Neural progenitor cell (in vitro differentiated cells): ENCODE measurements at regions not wholly inside any gene's neighbourhood (a gene's known extent, or its start where the extent isn't known, plus 50 kb on each side); places are given as distances from the start of the nearest gene placed in this dataset.
"Not testable (repeated sequence)": the region's sequence is repeated elsewhere in the genome, so short reads cannot be mapped to it uniquely, and the experiment has no call there.

Experiments used
- CTCF ChIP-seq: fragments of 200-600 bp; sonication (generic); IDR thresholded peaks from 2 replicates; pipeline ENCODE4 v1.5.1; 2017; ENCODE audit warnings: antibody characterized with exemption, mild to moderate bottlenecking
- EZH2 ChIP-seq: fragments of 200-600 bp; sonication (generic); IDR thresholded peaks from 2 replicates; pipeline ENCODE4 v1.6.1; 2017; ENCODE audit warnings: antibody characterized with exemption, mild to moderate bottlenecking, moderate library complexity

GRCh38 chr1:121097867-121098215 is 86.3 kb downstream of the FAM72B start:
- not testable (repeated sequence) for TF ChIP-seq CTCF, EZH2
